ENCODE measurements at regions not wholly inside any gene's neighbourhood (a gene's known extent, or its start where the extent isn't known, plus 50 kb on each side); places are given as distances from the start of the nearest gene placed in this dataset.

GRCh38 chr3:35944926-35945710, 305.8 kb downstream of the ARPP21 start:
- TF ChIP-seq CTCF (IDR thresholded peaks at IDR 0.05) (no peak), POLR2A (IDR thresholded peaks at IDR 0.05) (no peak), POLR2AphosphoS5 (IDR thresholded peaks at IDR 0.05) (no peak)
